Prostate gland (tissue), 2 donors: ENCODE measurements at regions not wholly inside any gene's neighbourhood (a gene's known extent, or its start where the extent isn't known, plus 50 kb on each side); places are given as distances from the start of the nearest gene placed in this dataset.

Experiments
- CTCF ChIP-seq, 4 experiments: fragments of 200-600 bp in 2 of 4; fragments of 450-650 bp in 2 of 4; sonication (generic) in 2 of 4; IDR thresholded peaks; 1 replicate in 3 of 4; 2 replicates in 1 of 4; pipeline ENCODE4 v1.5.1; 2016 to 2019; ENCODE audit warnings: antibody characterized with exemption in 4 of 4, mild to moderate bottlenecking in 2 of 4, moderate library complexity in 2 of 4
- POLR2AphosphoS5 ChIP-seq: sonication (generic); formaldehyde crosslinking; IDR thresholded peaks from one replicate; pipeline ENCODE4 v1.6.1; 2017; ENCODE audit warnings: antibody characterized with exemption

DNA sequence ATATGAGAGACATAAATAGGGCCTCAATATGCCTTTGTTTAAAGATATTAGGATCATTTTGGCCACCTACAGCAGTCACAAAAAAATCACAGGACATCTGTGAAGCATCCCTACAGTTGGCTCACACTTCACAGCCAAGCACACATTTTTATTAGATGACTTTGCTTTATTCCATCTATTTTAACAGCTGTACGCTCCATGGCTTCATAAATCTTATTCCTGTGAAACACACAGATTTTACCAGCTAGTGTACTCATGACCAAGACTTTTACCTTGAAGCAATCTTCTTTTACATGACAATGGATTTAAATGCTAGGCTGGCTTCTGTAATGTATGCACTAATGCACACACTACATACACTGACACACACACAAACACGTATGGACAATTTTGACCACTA lies 254.8 kb upstream of the PITRM1 start:
- no peak for TF ChIP-seq CTCF (IDR thresholded peaks at IDR 0.05)
- no peak for TF ChIP-seq POLR2AphosphoS5
